ENCODE measurements at regions not wholly inside any gene's neighbourhood (a gene's known extent, or its start where the extent isn't known, plus 50 kb on each side); places are given as distances from the start of the nearest gene placed in this dataset.

DNA sequence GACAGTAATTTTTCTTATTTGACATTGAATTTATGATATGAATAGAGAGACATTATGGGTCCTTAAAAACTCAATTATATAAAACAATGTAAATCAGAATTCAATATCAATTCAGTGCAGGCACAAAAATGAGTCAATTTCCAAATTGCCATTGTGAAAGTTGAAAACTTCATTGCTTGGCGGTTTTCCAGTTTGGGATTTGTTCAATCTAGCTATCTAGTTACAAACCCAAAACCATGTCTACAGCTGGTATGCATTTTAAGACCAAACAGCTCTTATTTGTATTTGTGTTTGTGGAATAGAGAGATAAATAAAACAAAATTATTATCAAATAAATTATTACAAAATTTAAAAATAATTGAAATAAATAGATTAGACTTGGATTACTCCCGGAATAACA lies 1206.6 kb upstream of the RAG2 start:
- no peak overlapping the region for H3K27ac Mint-ChIP-seq (ENCODE audit: unreplicated experiment)
- no peak for DNase-seq
- BruUV-seq (replicated peaks) = no TSS peak
- CTCF ChIA-PET = no interaction called here
- no peak overlapping the region for H3K4me3 Mint-ChIP-seq (ENCODE audit: low read depth, unreplicated experiment)
- peaks cover 3% of the 10 kb centered on the region for H3K9me3 Mint-ChIP-seq (ENCODE audit: low read depth, unreplicated experiment)
- H3K4me1 Mint-ChIP-seq (ENCODE audit: low read depth, unreplicated experiment) = no peaks in the 10 kb centered on the region
- intact Hi-C loops (cut with micrococcal nuclease; ENCODE audit: unreplicated experiment) = no loop called here
- H3K27me3 Mint-ChIP-seq (ENCODE audit: unreplicated experiment) = no peaks in the 10 kb centered on the region
- no peaks in the 10 kb centered on the region for H3K36me3 Mint-ChIP-seq (ENCODE audit: insufficient read depth, unreplicated experiment)
- TF ChIP-seq, protein P1, sequence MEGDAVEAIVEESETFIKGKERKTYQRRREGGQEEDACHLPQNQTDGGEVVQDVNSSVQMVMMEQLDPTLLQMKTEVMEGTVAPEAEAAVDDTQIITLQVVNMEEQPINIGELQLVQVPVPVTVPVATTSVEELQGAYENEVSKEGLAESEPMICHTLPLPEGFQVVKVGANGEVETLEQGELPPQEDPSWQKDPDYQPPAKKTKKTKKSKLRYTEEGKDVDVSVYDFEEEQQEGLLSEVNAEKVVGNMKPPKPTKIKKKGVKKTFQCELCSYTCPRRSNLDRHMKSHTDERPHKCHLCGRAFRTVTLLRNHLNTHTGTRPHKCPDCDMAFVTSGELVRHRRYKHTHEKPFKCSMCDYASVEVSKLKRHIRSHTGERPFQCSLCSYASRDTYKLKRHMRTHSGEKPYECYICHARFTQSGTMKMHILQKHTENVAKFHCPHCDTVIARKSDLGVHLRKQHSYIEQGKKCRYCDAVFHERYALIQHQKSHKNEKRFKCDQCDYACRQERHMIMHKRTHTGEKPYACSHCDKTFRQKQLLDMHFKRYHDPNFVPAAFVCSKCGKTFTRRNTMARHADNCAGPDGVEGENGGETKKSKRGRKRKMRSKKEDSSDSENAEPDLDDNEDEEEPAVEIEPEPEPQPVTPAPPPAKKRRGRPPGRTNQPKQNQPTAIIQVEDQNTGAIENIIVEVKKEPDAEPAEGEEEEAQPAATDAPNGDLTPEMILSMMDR (IDR thresholded peaks at IDR 0.05; ENCODE audit: unreplicated experiment) = no peak

DNA sequence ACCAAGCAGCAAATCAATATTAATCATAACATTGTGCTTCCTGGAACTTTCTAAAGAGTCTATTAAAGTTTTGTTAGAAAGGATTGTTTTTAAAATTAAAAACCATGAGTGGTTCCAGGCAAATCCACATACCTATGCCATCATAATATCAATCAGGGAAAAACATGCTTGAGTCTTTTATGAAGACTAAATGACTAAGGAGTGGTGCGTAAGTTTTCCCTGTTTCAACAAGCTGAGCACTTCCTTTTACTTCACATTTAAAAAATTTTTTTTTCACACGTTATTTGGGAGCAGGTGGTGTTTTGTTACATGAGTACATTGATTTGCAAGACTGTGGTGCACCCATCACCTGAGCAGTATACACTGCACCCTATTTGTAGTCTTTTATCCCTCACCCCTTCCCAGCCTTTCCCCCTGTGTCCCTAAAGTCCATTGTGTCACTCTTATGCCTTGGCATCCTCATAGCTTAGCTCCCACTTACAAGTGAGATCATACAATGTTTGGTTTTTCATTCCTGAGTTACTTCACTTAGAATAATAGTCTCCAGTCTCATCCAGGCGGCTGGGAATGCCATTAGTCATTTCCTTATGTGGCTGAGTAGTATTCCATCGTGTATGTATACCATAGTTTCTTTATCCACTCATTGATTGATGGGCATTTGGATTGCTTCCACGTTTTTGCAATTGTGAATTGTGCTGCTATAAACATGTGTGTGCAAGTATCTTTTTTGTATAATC lies 1190.3 kb upstream of the RAG2 start:
- H3K4me1 Mint-ChIP-seq (ENCODE audit: low read depth, unreplicated experiment) = peaks cover 20% of the 10 kb centered on the region
- no peaks in the 10 kb centered on the region for H3K36me3 Mint-ChIP-seq (ENCODE audit: insufficient read depth, unreplicated experiment)
- CTCF ChIA-PET = no interaction called here
- H3K27ac Mint-ChIP-seq (ENCODE audit: unreplicated experiment) = peak overlapping the region; percentile 19
- intact Hi-C loops (cut with micrococcal nuclease; ENCODE audit: unreplicated experiment) = no loop called here
- peaks cover 6% of the 10 kb centered on the region for H3K9me3 Mint-ChIP-seq (ENCODE audit: low read depth, unreplicated experiment)
- peak; percentile 12 for DNase-seq
- BruUV-seq (replicated peaks) = no TSS peak
- no peaks in the 10 kb centered on the region for H3K27me3 Mint-ChIP-seq (ENCODE audit: unreplicated experiment)
- TF ChIP-seq, protein P1 (IDR thresholded peaks at IDR 0.05; ENCODE audit: unreplicated experiment) = no peak
- no peak overlapping the region for H3K4me3 Mint-ChIP-seq (ENCODE audit: low read depth, unreplicated experiment)

DNA sequence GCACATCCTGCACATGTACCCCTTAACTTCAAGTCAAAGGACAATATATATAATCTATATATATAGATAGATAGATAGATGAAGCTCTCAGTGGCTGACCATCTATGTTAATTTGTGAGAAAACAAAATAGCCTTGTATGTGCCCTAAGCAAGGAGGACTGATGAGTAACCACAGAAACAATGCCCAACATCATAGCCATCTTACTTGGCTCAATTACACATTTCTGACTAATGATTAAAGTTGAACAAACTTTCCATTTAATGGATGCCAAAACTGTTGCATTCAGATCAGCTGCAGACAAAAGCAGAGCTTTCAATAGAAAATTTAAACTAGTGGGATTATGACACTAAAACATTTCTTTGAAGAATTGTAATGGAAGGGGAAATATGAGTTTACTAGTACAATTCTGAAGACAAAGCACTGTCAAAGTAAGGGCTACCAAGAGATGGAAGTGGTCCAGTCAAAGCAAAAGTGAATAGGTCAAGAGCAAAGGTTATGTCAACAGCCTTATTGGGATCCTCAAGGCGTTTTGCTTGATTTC lies 1188.2 kb upstream of the RAG2 start:
- no peak for DNase-seq
- H3K4me1 Mint-ChIP-seq (ENCODE audit: low read depth, unreplicated experiment) = peaks cover 20% of the 10 kb centered on the region
- no peak overlapping the region for H3K27ac Mint-ChIP-seq (ENCODE audit: unreplicated experiment)
- intact Hi-C loops (cut with micrococcal nuclease; ENCODE audit: unreplicated experiment) = loop anchor here (2.0 kb wide), 1 partner anchor 187 kb away; no protein-coding TSS in a partner anchor
- CTCF ChIA-PET = no interaction called here
- H3K36me3 Mint-ChIP-seq (ENCODE audit: insufficient read depth, unreplicated experiment) = no peaks in the 10 kb centered on the region
- BruUV-seq (replicated peaks) = no TSS peak
- no peaks in the 10 kb centered on the region for H3K27me3 Mint-ChIP-seq (ENCODE audit: unreplicated experiment)
- TF ChIP-seq, protein P1 (IDR thresholded peaks at IDR 0.05; ENCODE audit: unreplicated experiment) = no peak
- peaks cover 13% of the 10 kb centered on the region for H3K9me3 Mint-ChIP-seq (ENCODE audit: low read depth, unreplicated experiment)
- H3K4me3 Mint-ChIP-seq (ENCODE audit: low read depth, unreplicated experiment) = no peak overlapping the region

DNA sequence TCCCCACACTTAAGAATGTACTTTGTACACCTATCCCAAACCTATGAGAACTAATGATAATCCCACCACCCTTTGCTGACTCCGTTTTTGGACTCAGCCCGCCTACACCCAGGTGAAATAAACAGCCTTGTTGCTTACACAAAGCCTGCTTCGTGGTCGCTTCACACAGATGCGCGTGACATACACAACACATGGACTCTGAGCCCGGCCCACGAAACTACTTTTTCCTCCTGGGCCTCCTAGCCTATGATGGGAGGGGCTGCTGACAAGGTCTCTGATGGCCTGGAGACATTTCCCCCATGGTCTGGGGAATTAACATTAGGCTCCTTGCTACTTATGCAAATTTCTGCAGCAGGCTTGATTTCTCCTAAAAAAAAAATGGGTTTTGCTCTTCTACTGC lies 1176.4 kb upstream of the RAG2 start:
- TF ChIP-seq, protein P1 (IDR thresholded peaks at IDR 0.05; ENCODE audit: unreplicated experiment) = no peak
- DNase-seq = no peak
- Mint-ChIP-seq H3K27ac (ENCODE audit: unreplicated experiment) (no peak overlapping the region), H3K4me3 (ENCODE audit: low read depth, unreplicated experiment) (no peak overlapping the region), H3K9me3 (ENCODE audit: low read depth, unreplicated experiment) (peaks cover 2% of the 10 kb centered on the region), H3K36me3 (ENCODE audit: insufficient read depth, unreplicated experiment) (no peaks in the 10 kb centered on the region), H3K4me1 (ENCODE audit: low read depth, unreplicated experiment) (no peaks in the 10 kb centered on the region), H3K27me3 (ENCODE audit: unreplicated experiment) (no peaks in the 10 kb centered on the region)
- BruUV-seq (replicated peaks) = no TSS peak
- intact Hi-C loops (cut with micrococcal nuclease; ENCODE audit: unreplicated experiment) = no loop called here
- CTCF ChIA-PET = no interaction called here

Measured in Calu3 (cell line).